Brain microvascular endothelial cell (primary cell): ENCODE measurements at regions not wholly inside any gene's neighbourhood (a gene's known extent, or its start where the extent isn't known, plus 50 kb on each side); places are given as distances from the start of the nearest gene placed in this dataset.

Experiments
- DNase-seq: peaks from one replicate; pipeline ENCODE4 v3.0.0-alpha.2; 2020
- H3K27ac ChIP-seq: fragments of 250-450 bp; sonication (Bioruptor Pico); 2 replicates; pipeline ENCODE4 v1.5.1; 2020; ENCODE audit warnings: mild to moderate bottlenecking, moderate library complexity
- H3K27me3 ChIP-seq: fragments of 250-450 bp; sonication (Bioruptor Pico); replicated peaks from 2 replicates; pipeline ENCODE4 v1.5.1; 2020; ENCODE audit warnings: mild to moderate bottlenecking
- H3K36me3 ChIP-seq: fragments of 250-450 bp; sonication (Bioruptor Pico); replicated peaks from 2 replicates; pipeline ENCODE4 v1.5.1; 2020; ENCODE audit warnings: mild to moderate bottlenecking
- H3K4me3 ChIP-seq: 2 replicates; pipeline ENCODE4 v1.5.1; 2011; ENCODE audit warnings: low read depth, mild to moderate bottlenecking, control low read depth, low read length, moderate library complexity
- CTCF ChIP-seq: IDR thresholded peaks from 2 replicates; pipeline ENCODE4 v1.5.1; 2011; ENCODE audit warnings: low read depth, mild to moderate bottlenecking, moderate library complexity, low read length, control low read depth, inconsistent platforms; ENCODE audit errors: missing control alignments
- in situ Hi-C: cut with HindIII; loops from 2 replicates; pipeline ENCODE4 v1.10.0; 2017; ENCODE audit warnings: low sequenced_read_pairs, low pct_ligation_motif_present

GRCh38 chr20:7540923-7541322, 399.3 kb downstream of the HAO1 start:
- Histone ChIP-seq H3K4me3 (no peak overlapping the region), H3K36me3 (no peaks in the 10 kb centered on the region), H3K27me3 (no peaks in the 10 kb centered on the region), H3K27ac (no peak overlapping the region)
- DNase-seq, result no peak
- in situ Hi-C loops, result no loop called here
- TF ChIP-seq CTCF, result no peak

- Histone ChIP-seq H3K4me3 (no peak overlapping the region), H3K27me3 (no peaks in the 10 kb centered on the region), H3K27ac (no peak overlapping the region), H3K36me3 (no peaks in the 10 kb centered on the region)
- no peak for TF ChIP-seq CTCF
- in situ Hi-C loops, result no loop called here
- DNase-seq, result no peak
Measured at GRCh38 chr20:7571101-7571500, 369.2 kb downstream of the HAO1 start.

- Histone ChIP-seq H3K27ac (no peak overlapping the region), H3K27me3 (no peaks in the 10 kb centered on the region), H3K4me3 (no peak overlapping the region), H3K36me3 (no peaks in the 10 kb centered on the region)
- no peak for TF ChIP-seq CTCF
- in situ Hi-C loops, result no loop called here
- no peak for DNase-seq
Measured at GRCh38 chr20:7571521-7572055, 368.7 kb downstream of the HAO1 start.

- Histone ChIP-seq H3K36me3 (no peaks in the 10 kb centered on the region), H3K4me3 (no peak overlapping the region), H3K27ac (no peak overlapping the region), H3K27me3 (no peaks in the 10 kb centered on the region)
- DNase-seq, result no peak
- no peak for TF ChIP-seq CTCF
- in situ Hi-C loops, result no loop called here
Measured at GRCh38 chr20:7579888-7580287, 360.4 kb downstream of the HAO1 start.

- Histone ChIP-seq H3K27me3 (no peaks in the 10 kb centered on the region), H3K27ac (no peak overlapping the region), H3K36me3 (no peaks in the 10 kb centered on the region), H3K4me3 (no peak overlapping the region)
- no peak for DNase-seq
- in situ Hi-C loops, result no loop called here
- no peak for TF ChIP-seq CTCF
Measured at GRCh38 chr20:7585126-7585679, 355.1 kb downstream of the HAO1 start.

- Histone ChIP-seq H3K36me3 (no peaks in the 10 kb centered on the region), H3K4me3 (no peak overlapping the region), H3K27me3 (no peaks in the 10 kb centered on the region), H3K27ac (no peak overlapping the region)
- no peak for DNase-seq
- no peak for TF ChIP-seq CTCF
- in situ Hi-C loops, result no loop called here
Measured at GRCh38 chr20:7586481-7586880, 353.8 kb downstream of the HAO1 start.
